Neural cell (in vitro differentiated cells): ENCODE measurements at regions not wholly inside any gene's neighbourhood (a gene's known extent, or its start where the extent isn't known, plus 50 kb on each side); places are given as distances from the start of the nearest gene placed in this dataset.

Experiments used
- H2AFZ ChIP-seq: fragments of 200-600, 300-800 bp; sonication (generic), shearing (Covaris generic); 2 replicates; pipeline ENCODE4 v1.6.0; 2014; ENCODE audit warnings: low read depth, mild to moderate bottlenecking, antibody characterized with exemption, low read length, moderate library complexity
- H3F3A ChIP-seq: fragments of 200-600 bp; shearing (Covaris generic); 2 replicates; pipeline ENCODE4 v1.6.1; 2016; ENCODE audit warnings: mild to moderate bottlenecking, moderate library complexity, mixed read lengths, antibody characterized with exemption, low read length; ENCODE audit not compliant: insufficient read depth, poor library complexity, severe bottlenecking
- H3K27ac ChIP-seq: fragments of 200-600, 300-800 bp; sonication (generic), shearing (Covaris generic); 2 replicates; pipeline ENCODE4 v1.5.1; 2014; ENCODE audit warnings: mild to moderate bottlenecking, low read length, moderate library complexity
- H3K27me3 ChIP-seq: fragments of 300-800, 200-600 bp; sonication (generic), shearing (Covaris generic); 2 replicates; pipeline ENCODE4 v1.6.0; 2014; ENCODE audit warnings: mild to moderate bottlenecking, low read depth, low read length, moderate library complexity; ENCODE audit not compliant: insufficient read depth
- H3K36me3 ChIP-seq: fragments of 300-800, 200-600 bp; sonication (generic), shearing (Covaris generic); 2 replicates; pipeline ENCODE4 v1.5.1; 2014; ENCODE audit warnings: mild to moderate bottlenecking, antibody characterized with exemption, low read length, moderate library complexity; ENCODE audit not compliant: insufficient read depth
- H3K4me2 ChIP-seq: fragments of 300-800, 200-600 bp; sonication (generic), shearing (Covaris generic); 2 replicates; pipeline ENCODE4 v1.6.0; 2014; ENCODE audit warnings: mild to moderate bottlenecking, low read length
- H3K4me3 ChIP-seq: fragments of 300-800, 200-600 bp; sonication (generic), shearing (Covaris generic); 2 replicates; pipeline ENCODE4 v1.5.1; 2014; ENCODE audit warnings: mild to moderate bottlenecking, low read length, moderate library complexity
- H3K79me2 ChIP-seq: fragments of 200-600 bp; shearing (Covaris generic); replicated peaks from 2 replicates; pipeline ENCODE4 v1.6.0; 2014; ENCODE audit warnings: mild to moderate bottlenecking, low read length, moderate library complexity; ENCODE audit not compliant: insufficient read depth
- H3K9ac ChIP-seq: fragments of 300-800, 200-600 bp; sonication (generic), shearing (Covaris generic); 2 replicates; pipeline ENCODE4 v1.6.1; 2016; ENCODE audit warnings: mild to moderate bottlenecking, low read length, mixed read lengths
- H3K9me2 ChIP-seq: fragments of 200-600 bp; shearing (Covaris generic); 2 replicates; pipeline ENCODE4 v1.6.1; 2016; ENCODE audit warnings: mild to moderate bottlenecking, low read length, mixed read lengths; ENCODE audit not compliant: insufficient read depth
- H3K9me3 ChIP-seq: fragments of 200-600, 300-800 bp; sonication (generic), shearing (Covaris generic); 2 replicates; pipeline ENCODE4 v1.6.1; 2016; ENCODE audit warnings: mild to moderate bottlenecking, mixed run types, low read length, moderate library complexity, mixed read lengths
- H4K20me1 ChIP-seq: fragments of 200-600 bp; shearing (Covaris generic); 2 replicates; pipeline ENCODE4 v1.6.1; 2016; ENCODE audit warnings: mild to moderate bottlenecking, mixed run types; ENCODE audit not compliant: insufficient read depth
- CTCF ChIP-seq: fragments of 450-650 bp; IDR thresholded peaks from 2 replicates; pipeline ENCODE4 v1.5.1; 2014; ENCODE audit warnings: antibody characterized with exemption, mild to moderate bottlenecking, moderate library complexity; ENCODE audit not compliant: poor library complexity, severe bottlenecking
- EP300 ChIP-seq: fragments of 450-650 bp; conservative IDR thresholded peaks from 2 replicates; pipeline ENCODE4 v1.6.1; 2014; ENCODE audit warnings: antibody characterized with exemption, mild to moderate bottlenecking, moderate library complexity; ENCODE audit not compliant: poor library complexity, severe bottlenecking
- EZH2 ChIP-seq: fragments of 200-600, 300-800 bp; shearing (Covaris generic), sonication (generic); IDR thresholded peaks from 2 replicates; pipeline ENCODE4 v1.6.1; 2014; ENCODE audit warnings: antibody characterized with exemption, low read length, borderline replicate concordance, mild to moderate bottlenecking; ENCODE audit not compliant: insufficient read depth, poor library complexity, severe bottlenecking
- MXI1 ChIP-seq: fragments of 450-650 bp; conservative IDR thresholded peaks from 2 replicates; pipeline ENCODE4 v1.6.1; 2014; ENCODE audit warnings: antibody characterized with exemption, mild to moderate bottlenecking; ENCODE audit not compliant: poor library complexity, severe bottlenecking
- POLR2AphosphoS5 ChIP-seq: IDR thresholded peaks from 2 replicates; pipeline ENCODE4 v1.6.1; 2012
- RAD21 ChIP-seq: fragments of 450-650 bp; conservative IDR thresholded peaks from 2 replicates; pipeline ENCODE4 v1.6.1; 2014; ENCODE audit warnings: antibody characterized with exemption, mild to moderate bottlenecking, moderate library complexity
- REST ChIP-seq: IDR thresholded peaks from 2 replicates; pipeline ENCODE4 v1.6.1; 2012; ENCODE audit warnings: borderline replicate concordance
- SMC3 ChIP-seq: fragments of 450-650 bp; conservative IDR thresholded peaks from 2 replicates; pipeline ENCODE4 v1.6.1; 2014; ENCODE audit warnings: antibody characterized with exemption, mild to moderate bottlenecking, moderate library complexity; ENCODE audit not compliant: poor library complexity
- TAF1 ChIP-seq: IDR thresholded peaks from 2 replicates; pipeline ENCODE4 v1.6.1; 2012; ENCODE audit warnings: low read depth

GRCh38 chr2:142234741-142235140 is 103.9 kb upstream of the LRP1B start:
- H3K9me2 ChIP-seq, result no peaks in the 10 kb centered on the region
- H3K36me3 ChIP-seq, result no peaks in the 10 kb centered on the region
- no peak overlapping the region for H3K9ac ChIP-seq
- H3K79me2 ChIP-seq, result no peaks in the 10 kb centered on the region
- no peaks in the 10 kb centered on the region for H3K27me3 ChIP-seq
- H2AFZ ChIP-seq, result no peak overlapping the region
- no peak overlapping the region for H3K27ac ChIP-seq
- TF ChIP-seq POLR2AphosphoS5 (no peak), SMC3 (no peak), TAF1 (no peak), RAD21 (no peak), MXI1 (no peak), REST (no peak), CTCF (no peak), EP300 (no peak), EZH2 (no peak)
- no peak overlapping the region for H3K4me3 ChIP-seq
- no peaks in the 10 kb centered on the region for H3F3A ChIP-seq
- no peak overlapping the region for H3K4me2 ChIP-seq
- no peaks in the 10 kb centered on the region for H3K9me3 ChIP-seq
- H4K20me1 ChIP-seq, result no peaks in the 10 kb centered on the region

GRCh38 chr2:142223309-142223708 is 92.5 kb upstream of the LRP1B start:
- H3K9me3 ChIP-seq, result no peaks in the 10 kb centered on the region
- no peaks in the 10 kb centered on the region for H3K36me3 ChIP-seq
- H3K9me2 ChIP-seq, result no peaks in the 10 kb centered on the region
- no peaks in the 10 kb centered on the region for H3F3A ChIP-seq
- no peaks in the 10 kb centered on the region for H3K27me3 ChIP-seq
- H3K27ac ChIP-seq, result no peak overlapping the region
- no peaks in the 10 kb centered on the region for H3K79me2 ChIP-seq
- H3K4me2 ChIP-seq, result no peak overlapping the region
- H2AFZ ChIP-seq, result no peak overlapping the region
- no peaks in the 10 kb centered on the region for H4K20me1 ChIP-seq
- H3K9ac ChIP-seq, result no peak overlapping the region
- no peak overlapping the region for H3K4me3 ChIP-seq
- TF ChIP-seq EZH2 (no peak), EP300 (no peak), CTCF (no peak), RAD21 (no peak), REST (no peak), SMC3 (no peak), TAF1 (no peak), POLR2AphosphoS5 (no peak), MXI1 (no peak)
